HFF-Myc (cell line): ENCODE measurements at regions not wholly inside any gene's neighbourhood (a gene's known extent, or its start where the extent isn't known, plus 50 kb on each side); places are given as distances from the start of the nearest gene placed in this dataset.

Source experiments
- DNase-seq: peaks from one replicate; pipeline ENCODE4 v3.0.0-alpha.2; 2011; ENCODE audit warnings: low read depth; ENCODE audit errors: extremely low read depth
- H3K4me3 ChIP-seq: replicated peaks from 2 replicates; pipeline ENCODE4 v1.5.1; 2011; ENCODE audit warnings: low read depth, mild to moderate bottlenecking, control low read depth, low read length
- CTCF ChIP-seq: IDR thresholded peaks from 2 replicates; pipeline ENCODE4 v1.5.1; 2012; ENCODE audit warnings: mild to moderate bottlenecking, low read depth, low read length, control low read depth; ENCODE audit errors: missing control alignments

- DNase-seq, result no peak
- H3K4me3 ChIP-seq, result no peak overlapping the region
- TF ChIP-seq CTCF, result no peak
These were observed 521.6 kb upstream of the ST8SIA4 start for GRCh38 chr5:101424530-101425175.

GRCh38 chr5:101418713-101419118 is 515.6 kb upstream of the ST8SIA4 start:
- no peak overlapping the region for H3K4me3 ChIP-seq
- no peak for TF ChIP-seq CTCF
- no peak for DNase-seq

- DNase-seq, result no peak
- no peak overlapping the region for H3K4me3 ChIP-seq
- TF ChIP-seq CTCF, result no peak
These were observed 501.4 kb upstream of the ST8SIA4 start for GRCh38 chr5:101404531-101404930.

GRCh38 chr5:101393795-101394450 is 490.8 kb upstream of the ST8SIA4 start:
- TF ChIP-seq CTCF, result no peak
- no peak for DNase-seq

GRCh38 chr5:101390151-101390908 is 487.2 kb upstream of the ST8SIA4 start:
- TF ChIP-seq CTCF, result peak; percentile 38
- no peak overlapping the region for H3K4me3 ChIP-seq
- DNase-seq, result peak; percentile 22

More at GRCh38 chr5:101393795-101394450, 490.8 kb upstream of the ST8SIA4 start:
- H3K4me3 ChIP-seq, result no peak overlapping the region

GRCh38 chr5:101385276-101385675 is 482.2 kb upstream of the ST8SIA4 start:
- TF ChIP-seq CTCF, result no peak
- no peak overlapping the region for H3K4me3 ChIP-seq
- DNase-seq, result no peak
